Activated gamma-delta T cell (primary cell): ENCODE measurements at regions not wholly inside any gene's neighbourhood (a gene's known extent, or its start where the extent isn't known, plus 50 kb on each side); places are given as distances from the start of the nearest gene placed in this dataset.
"Not testable (repeated sequence)": the region's sequence is repeated elsewhere in the genome, so short reads cannot be mapped to it uniquely, and the experiment has no call there.

Experiments used
- DNase-seq: peaks from one replicate; lab custom pipeline; 2025; lab: John Stamatoyannopoulos, UW

- no peak for DNase-seq
These were observed 817.2 kb downstream of the SOCS6 start for GRCh38 chr18:71105994-71106546.

GRCh38 chr18:71105078-71105819 is 816.4 kb downstream of the SOCS6 start:
- DNase-seq, result no peak

GRCh38 chr18:71079606-71080005 is 790.8 kb downstream of the SOCS6 start:
- no peak for DNase-seq

GRCh38 chr18:71077451-71077850 is 788.6 kb downstream of the SOCS6 start:
- no peak for DNase-seq

- no peak for DNase-seq
These were observed 786.3 kb downstream of the SOCS6 start for GRCh38 chr18:71075147-71075546.

GRCh38 chr18:71068338-71068737 is 779.5 kb downstream of the SOCS6 start:
- DNase-seq, result no peak

- no peak for DNase-seq
These were observed 761.0 kb downstream of the SOCS6 start for GRCh38 chr18:71049893-71050292.

GRCh38 chr18:71047882-71048281 is 759.0 kb downstream of the SOCS6 start:
- no peak for DNase-seq

GRCh38 chr18:71045331-71046065 is 756.7 kb downstream of the SOCS6 start:
- no peak for DNase-seq

- DNase-seq, result no peak
These were observed 751.3 kb downstream of the SOCS6 start for GRCh38 chr18:71040161-71040560.

- no peak for DNase-seq
These were observed 749.4 kb downstream of the SOCS6 start for GRCh38 chr18:71038196-71038595.

GRCh38 chr18:71036783-71037182 is 747.9 kb downstream of the SOCS6 start:
- no peak for DNase-seq

GRCh38 chr18:71031296-71032191 is 742.7 kb downstream of the SOCS6 start:
- not testable (repeated sequence) for DNase-seq

GRCh38 chr18:71030085-71030484 is 741.2 kb downstream of the SOCS6 start:
- not testable (repeated sequence) for DNase-seq

GRCh38 chr18:71028285-71028762 is 739.5 kb downstream of the SOCS6 start:
- DNase-seq, result no peak

- no peak for DNase-seq
These were observed 738.7 kb downstream of the SOCS6 start for GRCh38 chr18:71027531-71027930.

- no peak for DNase-seq
These were observed 736.8 kb downstream of the SOCS6 start for GRCh38 chr18:71025505-71026225.

GRCh38 chr18:71022389-71022788 is 733.5 kb downstream of the SOCS6 start:
- DNase-seq, result no peak

GRCh38 chr18:71021030-71021362 is 732.2 kb downstream of the SOCS6 start:
- no peak for DNase-seq

- no peak for DNase-seq
These were observed 731.6 kb downstream of the SOCS6 start for GRCh38 chr18:71020342-71021029.

GRCh38 chr18:71018816-71019215 is 730.0 kb downstream of the SOCS6 start:
- no peak for DNase-seq
